ENCODE measurements at regions not wholly inside any gene's neighbourhood (a gene's known extent, or its start where the extent isn't known, plus 50 kb on each side); places are given as distances from the start of the nearest gene placed in this dataset.

- no peak overlapping the region for H3K4me3 ChIP-seq
- TF ChIP-seq POLR2A (IDR thresholded peaks at IDR 0.05) (no peak), CTCF (IDR thresholded peaks at IDR 0.05) (no peak)
- H3K4me1 ChIP-seq, result no peaks in the 10 kb centered on the region
- 34 to 47% methylated on average over 3 of the region's 3 CpGs for WGBS, 2 donors
- no peaks in the 10 kb centered on the region for H3K27me3 ChIP-seq
- no peak overlapping the region for H3K27ac ChIP-seq
- intact Hi-C loops (cut with DNase I), result no loop called here
- ATAC-seq (no peak), DNase-seq (no peak)
- H3K9me3 ChIP-seq, result no peaks in the 10 kb centered on the region
- H3K36me3 ChIP-seq (replicated peaks in 1 of 2; ENCODE audit: insufficient read depth in 1 of 2, low read depth in 2 of 2), result no peaks in the 10 kb centered on the region
These were observed 177.6 kb upstream of the CDH20 start for GRCh38 chr18:61155586-61155985.

GRCh38 chr18:61157451-61157850, 175.8 kb upstream of the CDH20 start:
- Histone ChIP-seq H3K27ac (no peak overlapping the region), H3K9me3 (no peaks in the 10 kb centered on the region), H3K27me3 (no peaks in the 10 kb centered on the region), H3K36me3 (replicated peaks in 1 of 2; ENCODE audit: insufficient read depth in 1 of 2, low read depth in 2 of 2) (no peaks in the 10 kb centered on the region), H3K4me3 (no peak overlapping the region), H3K4me1 (no peaks in the 10 kb centered on the region)
- 52 to 62% methylated on average over 6 of the region's 6 CpGs for WGBS, 2 donors
- intact Hi-C loops (cut with DNase I), result no loop called here
- ATAC-seq (no peak), DNase-seq (no peak)
- TF ChIP-seq CTCF (IDR thresholded peaks at IDR 0.05), result no peak

DNA sequence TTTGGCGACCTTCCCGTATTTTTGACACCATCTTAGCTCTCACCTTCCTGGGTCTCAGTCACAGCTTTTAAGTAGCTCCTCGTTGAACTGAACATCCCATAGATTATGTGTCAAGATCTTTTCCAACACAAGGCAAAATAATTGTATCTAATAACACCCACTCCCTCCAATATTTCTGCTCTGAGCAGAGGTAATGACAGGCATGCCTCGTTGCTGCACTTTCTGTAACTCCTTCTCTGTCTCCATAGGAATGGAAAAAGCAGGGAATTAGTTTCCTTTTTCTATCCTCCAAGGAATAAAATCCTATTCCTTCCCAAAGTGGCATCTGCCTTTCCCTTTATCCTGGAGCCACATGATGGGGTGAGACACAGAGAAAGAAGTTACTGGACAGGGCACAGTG, 174.0 kb upstream of the CDH20 start:
- Histone ChIP-seq H3K4me1 (no peaks in the 10 kb centered on the region), H3K27ac (no peak overlapping the region), H3K27me3 (no peaks in the 10 kb centered on the region), H3K4me3 (no peak overlapping the region), H3K9me3 (no peaks in the 10 kb centered on the region), H3K36me3 (replicated peaks in 1 of 2; ENCODE audit: insufficient read depth in 1 of 2, low read depth in 2 of 2) (no peaks in the 10 kb centered on the region)
- ATAC-seq (no peak), DNase-seq (no peak)
- intact Hi-C loops (cut with DNase I), result no loop called here
- 35 to 49% methylated on average over 4 of the region's 4 CpGs for WGBS, 2 donors
- TF ChIP-seq CTCF (IDR thresholded peaks at IDR 0.05) (no peak), POLR2A (IDR thresholded peaks at IDR 0.05) (no peak)

- ATAC-seq, result no peak
- Histone ChIP-seq H3K27me3 (no peaks in the 10 kb centered on the region), H3K36me3 (replicated peaks in 1 of 2; ENCODE audit: insufficient read depth in 1 of 2, low read depth in 2 of 2) (no peaks in the 10 kb centered on the region), H3K27ac (no peak overlapping the region), H3K4me3 (no peak overlapping the region), H3K4me1 (no peaks in the 10 kb centered on the region), H3K9me3 (no peaks in the 10 kb centered on the region)
- no peak for TF ChIP-seq CTCF (IDR thresholded peaks at IDR 0.05)
- no peak for TF ChIP-seq POLR2A (IDR thresholded peaks at IDR 0.05)
- intact Hi-C loops (cut with DNase I), result no loop called here
- 59 to 75% methylated on average over 1 of the region's 1 CpG for WGBS, 2 donors
- DNase-seq, result no peak
These were observed 168.9 kb upstream of the CDH20 start for GRCh38 chr18:61164321-61164720.

DNA sequence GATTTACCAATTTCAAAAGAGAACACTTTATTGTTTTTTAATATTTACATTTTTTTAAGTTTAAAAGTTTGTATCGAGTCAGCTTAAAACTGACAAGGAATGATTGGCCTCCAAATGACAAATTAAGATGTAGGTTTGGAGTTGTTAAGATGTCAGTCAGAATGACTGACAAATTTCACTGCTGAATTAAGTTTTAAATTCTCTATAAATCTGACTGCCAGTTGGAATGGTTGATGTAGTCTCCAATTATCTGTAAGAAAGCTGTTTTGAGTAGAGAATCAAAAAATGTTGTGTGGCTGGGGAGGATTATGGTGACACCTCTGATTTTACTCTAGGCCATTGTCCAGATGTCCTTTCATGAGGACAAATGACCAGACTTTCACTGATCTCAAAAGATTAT, 165.3 kb upstream of the CDH20 start:
- H3K4me1 ChIP-seq, result no peaks in the 10 kb centered on the region
- no peak overlapping the region for H3K4me3 ChIP-seq
- no peak overlapping the region for H3K27ac ChIP-seq
- H3K36me3 ChIP-seq (replicated peaks in 1 of 2; ENCODE audit: insufficient read depth in 1 of 2, low read depth in 2 of 2), result no peaks in the 10 kb centered on the region
- intact Hi-C loops (cut with DNase I), result no loop called here
- WGBS, 2 donors, result 64 to 67% methylated on average over 1 of the region's 1 CpG
- no peak for ATAC-seq
- H3K27me3 ChIP-seq, result no peaks in the 10 kb centered on the region
- TF ChIP-seq POLR2A (IDR thresholded peaks at IDR 0.05) (no peak), CTCF (IDR thresholded peaks at IDR 0.05) (no peak)
- DNase-seq, result no peak
- no peaks in the 10 kb centered on the region for H3K9me3 ChIP-seq

Data from body of pancreas (tissue), 4 donors.